GM21381 (cell line): ENCODE measurements at regions not wholly inside any gene's neighbourhood (a gene's known extent, or its start where the extent isn't known, plus 50 kb on each side); places are given as distances from the start of the nearest gene placed in this dataset.

Source experiments
- ATAC-seq: cut with Tn5 transposase; IDR thresholded peaks from one replicate; pipeline ENCODE4 v1.9.1; 2021; ENCODE audit warnings: mild to moderate bottlenecking, moderate library complexity; ENCODE audit not compliant: unreplicated experiment

DNA sequence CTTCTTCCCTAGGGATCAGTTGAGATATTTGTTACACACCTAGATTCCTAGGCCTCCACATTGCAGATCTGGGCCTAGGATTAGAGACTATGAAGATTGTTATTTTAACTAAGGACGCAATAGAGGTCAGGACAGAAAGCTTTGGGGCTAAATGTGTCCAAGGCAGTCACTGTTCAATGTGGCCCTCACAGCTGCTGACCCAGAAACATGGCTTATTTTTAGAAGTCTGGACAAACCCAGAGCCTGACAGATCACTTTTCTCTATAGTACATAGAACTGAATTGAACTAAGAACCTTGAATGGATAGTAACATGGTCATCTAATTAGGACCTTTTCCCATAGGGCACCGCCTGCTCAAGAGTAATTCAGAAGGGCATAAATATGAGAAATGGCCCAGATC is 146.6 kb upstream of the AUTS2 start:
- ATAC-seq, result no peak

DNA sequence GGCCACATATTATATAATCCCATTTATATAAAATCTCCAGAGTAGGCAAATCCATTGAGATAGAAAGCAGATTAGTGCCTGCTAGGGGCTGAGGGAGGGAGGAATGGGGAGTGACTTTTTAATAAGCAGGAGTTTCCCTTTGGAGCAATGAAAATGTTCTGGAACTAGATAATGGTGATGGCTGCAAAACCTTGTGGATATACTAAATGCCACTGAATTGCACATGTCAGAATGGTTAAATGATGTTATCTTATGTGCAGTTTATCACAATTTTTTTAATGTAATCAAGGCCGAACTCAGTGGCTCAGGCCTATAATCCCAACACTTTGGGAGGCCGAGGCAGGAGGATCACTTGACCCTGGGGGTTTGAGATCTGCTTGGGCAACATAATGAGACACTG is 145.5 kb upstream of the AUTS2 start:
- ATAC-seq, result no peak

DNA sequence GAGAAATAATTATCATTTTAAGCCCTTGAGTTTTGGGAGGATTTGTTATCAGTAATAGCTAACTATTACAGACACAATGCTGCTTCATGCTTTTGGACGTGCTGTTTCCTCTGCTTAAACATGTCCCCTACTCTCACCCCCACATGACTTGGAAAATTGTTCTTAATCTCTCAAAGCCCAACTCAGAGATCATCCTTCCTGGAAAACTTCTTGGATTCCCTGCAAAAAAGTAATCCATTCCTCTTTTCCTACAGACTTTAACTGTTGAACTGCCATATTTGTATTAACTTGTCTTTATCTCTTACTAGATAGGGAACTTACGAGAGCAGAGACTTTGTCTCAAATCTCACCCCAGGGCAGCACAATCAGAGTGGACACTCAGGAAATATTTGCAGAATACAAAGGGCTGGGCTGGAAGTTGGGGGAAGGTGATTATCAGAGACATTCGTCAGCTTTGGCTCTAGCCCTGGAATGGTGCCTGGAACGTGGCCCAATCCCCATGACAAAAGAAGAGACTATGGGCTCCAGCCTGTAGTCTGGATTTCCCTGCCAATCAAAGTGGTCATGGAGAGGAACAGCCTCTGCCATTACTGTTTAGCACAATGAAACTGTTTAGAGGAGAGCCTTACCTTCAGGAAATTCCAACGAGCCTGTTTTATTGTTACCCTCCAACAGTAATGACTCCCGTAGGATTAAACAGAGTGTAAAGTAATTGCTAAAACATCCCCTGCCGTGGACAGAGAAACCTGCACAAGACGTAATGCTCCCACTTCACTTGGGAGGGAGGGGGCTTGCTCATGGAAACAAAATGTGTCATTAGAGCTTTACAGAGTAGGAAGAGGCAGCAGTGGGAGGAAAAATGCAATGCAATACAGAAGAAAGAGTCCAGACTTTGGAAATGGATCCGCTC is 140.4 kb upstream of the AUTS2 start:
- no peak for ATAC-seq

DNA sequence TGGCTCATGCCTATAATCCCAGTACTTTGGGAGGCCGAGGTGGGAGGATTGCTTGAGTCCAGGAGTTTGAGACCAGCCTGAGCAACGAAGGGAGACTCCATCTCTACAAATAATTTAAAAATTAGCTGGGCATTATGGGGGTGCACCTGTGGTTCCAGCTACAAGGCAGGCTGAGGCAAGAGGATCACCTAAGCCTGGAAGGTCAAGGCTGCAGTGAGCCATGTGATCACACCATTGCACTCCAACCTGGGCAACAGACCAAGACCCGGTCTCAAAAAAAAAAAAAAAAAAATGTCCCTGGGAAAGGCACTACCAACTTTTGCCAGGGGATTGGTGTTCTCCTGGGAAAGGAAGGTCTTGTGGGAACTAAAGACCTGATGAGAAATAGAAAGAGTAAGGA is 134.2 kb upstream of the AUTS2 start:
- no peak for ATAC-seq

DNA sequence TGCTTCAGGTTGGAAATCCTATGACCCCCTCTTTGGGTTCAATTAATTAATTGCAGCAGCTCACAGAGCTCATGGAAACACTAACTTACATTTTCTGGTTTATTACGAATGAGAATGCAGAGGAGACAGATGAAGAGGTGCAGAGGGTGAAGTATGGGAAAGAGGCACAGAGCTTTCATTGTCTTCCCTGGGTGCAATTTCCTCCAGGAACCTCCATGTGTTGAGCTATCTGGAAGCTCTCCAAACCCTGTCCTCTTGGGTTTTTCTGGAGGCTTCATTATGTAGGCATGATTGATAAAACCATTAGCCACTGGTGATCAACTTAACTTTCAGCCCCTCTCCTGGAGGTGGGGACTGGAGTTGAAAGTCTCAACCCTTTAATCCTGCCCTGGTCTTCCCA is 133.0 kb upstream of the AUTS2 start:
- no peak for ATAC-seq

DNA sequence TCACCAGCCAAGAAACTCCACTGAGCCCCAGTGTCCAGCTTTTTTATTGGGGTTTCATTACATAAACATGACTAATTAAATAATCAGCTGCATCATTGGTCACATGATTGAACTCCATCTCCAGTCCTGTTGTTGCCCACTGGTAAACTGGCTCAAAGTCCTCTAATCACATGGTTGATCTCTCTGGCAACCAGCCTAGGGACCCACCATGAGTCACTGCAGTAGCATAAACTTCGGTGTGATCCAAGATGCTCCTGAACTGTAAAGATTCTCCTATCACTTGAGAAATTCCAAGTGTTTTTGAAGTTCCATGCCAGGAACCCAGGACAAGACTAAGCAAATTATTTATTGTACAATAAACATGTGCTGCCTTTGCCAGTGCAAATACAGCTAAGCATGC is 130.4 kb upstream of the AUTS2 start:
- no peak for ATAC-seq

DNA sequence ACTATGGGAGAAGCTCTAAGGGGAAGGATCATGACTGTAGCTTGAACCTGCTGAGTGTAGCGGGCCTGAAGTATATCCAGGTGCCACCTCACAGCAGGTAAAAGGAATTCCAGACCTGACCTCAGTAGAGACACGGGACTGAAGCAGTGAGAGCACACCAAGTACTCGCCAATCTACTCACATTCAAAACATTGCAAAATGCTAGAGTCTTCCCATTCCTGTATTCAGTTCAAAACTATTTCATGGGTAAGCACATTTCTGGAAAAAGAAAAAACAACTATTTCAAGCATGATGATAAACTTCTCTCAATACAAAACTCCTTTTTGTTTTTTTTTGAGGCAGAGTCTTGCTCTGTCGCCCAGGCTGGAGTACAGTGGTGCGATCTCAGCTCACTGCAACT is 121.9 kb upstream of the AUTS2 start:
- no peak for ATAC-seq

DNA sequence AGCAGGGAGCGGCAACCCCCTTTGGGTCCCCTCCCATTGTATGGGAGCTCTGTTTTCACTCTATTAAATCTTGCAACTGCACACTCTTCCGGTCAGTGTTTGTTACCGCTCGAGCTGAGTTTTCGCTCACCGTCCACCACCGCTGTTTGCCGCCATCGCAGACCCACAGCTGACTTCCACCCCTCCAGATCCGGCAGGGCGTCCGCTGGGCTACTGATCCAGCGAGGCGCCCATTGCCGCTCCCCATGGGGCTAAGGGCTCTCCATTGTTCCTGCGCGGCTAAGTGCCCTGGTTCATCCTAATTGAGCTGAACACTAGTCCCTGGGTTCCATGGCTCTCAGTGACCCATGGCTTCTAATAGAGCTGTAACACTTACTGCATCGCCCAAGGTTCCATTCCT is 115.6 kb upstream of the AUTS2 start:
- ATAC-seq, result no peak

DNA sequence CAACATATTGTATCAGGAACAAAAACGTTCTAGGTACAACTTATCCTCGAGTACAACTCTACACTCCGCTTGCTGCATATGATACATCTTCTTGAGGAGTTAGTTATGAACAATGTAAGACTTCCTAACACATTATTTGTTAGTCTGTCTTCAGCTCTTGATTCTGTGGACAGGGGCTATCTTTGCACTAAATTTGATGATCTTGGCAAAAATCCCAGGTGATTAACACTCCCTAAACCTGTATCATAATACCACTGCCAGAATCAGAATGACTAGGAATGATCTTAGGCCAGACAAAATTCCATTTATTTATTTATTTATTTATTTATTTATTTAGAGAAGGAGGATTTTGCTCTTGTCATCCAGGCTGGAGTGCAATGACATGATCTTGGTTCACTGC is 108.7 kb upstream of the AUTS2 start:
- no peak for ATAC-seq

DNA sequence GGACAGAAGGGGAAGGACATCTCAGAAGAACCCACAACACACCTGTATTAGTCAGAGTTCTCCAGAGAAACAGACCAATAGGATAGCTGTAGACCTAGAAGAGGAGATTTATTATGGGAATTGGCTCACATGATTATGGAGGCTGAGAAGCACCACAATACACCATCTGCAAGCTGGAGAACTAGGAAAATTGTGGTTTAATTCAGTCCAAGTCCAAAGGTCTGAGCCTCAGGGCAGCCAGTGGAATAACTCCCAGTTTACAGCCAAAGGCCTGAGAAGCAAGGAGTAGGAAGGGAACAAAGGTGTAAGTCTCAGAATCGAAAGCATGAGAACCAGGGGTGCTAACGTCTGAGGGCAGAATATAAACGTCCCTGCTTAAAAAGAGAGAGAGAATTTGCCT is 99.6 kb upstream of the AUTS2 start:
- no peak for ATAC-seq

DNA sequence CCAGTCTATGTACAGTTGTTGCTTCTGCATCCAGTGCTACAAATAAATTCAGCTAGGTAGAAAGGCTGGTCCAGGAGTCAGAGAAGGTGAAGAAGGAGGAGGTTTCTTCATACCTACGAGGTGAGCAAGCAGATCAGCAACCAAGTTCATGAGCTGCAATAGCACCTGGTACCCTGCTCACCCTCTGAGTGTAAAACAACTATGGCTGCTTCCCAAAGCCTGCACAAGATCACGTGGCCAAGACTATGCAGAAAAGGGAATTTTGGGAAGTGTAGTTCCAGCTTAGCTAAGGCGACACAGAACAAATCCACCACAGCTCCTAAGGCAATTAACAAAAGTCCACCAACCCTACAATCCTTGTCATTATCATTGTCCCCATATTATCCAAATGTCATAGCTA is 95.9 kb upstream of the AUTS2 start:
- ATAC-seq, result no peak

DNA sequence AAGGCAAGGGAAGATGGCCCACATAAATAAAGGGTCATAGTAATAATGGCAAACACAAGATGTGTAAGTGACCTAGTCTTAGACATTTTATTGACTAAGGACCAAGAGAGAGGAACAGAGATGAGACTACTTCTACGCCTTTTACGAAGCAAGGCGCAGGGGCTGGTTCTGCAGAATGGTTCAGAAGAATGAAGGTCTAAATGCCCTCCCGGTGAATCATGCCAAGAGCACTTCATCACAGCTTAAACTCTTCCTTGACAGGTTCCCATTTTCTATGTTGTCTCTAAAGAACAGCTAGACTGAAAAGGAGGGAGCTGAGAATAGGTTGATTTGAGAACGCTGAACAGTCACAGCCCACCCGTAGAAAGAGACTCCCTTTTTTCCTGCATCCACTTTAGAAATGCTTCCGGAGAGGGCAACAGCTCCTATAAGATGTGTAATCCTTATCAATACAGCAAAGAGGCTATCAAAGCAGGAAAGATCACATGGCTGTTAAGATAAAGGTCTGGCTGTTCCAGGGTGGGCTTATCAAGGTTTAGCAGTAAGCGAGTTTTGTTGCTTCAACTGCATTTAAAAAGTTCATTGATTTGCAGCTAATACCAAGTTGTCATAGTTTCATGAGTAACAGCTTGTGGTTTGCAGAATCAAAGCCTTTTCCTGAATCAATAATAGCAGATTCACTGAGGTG is 93.4 kb upstream of the AUTS2 start:
- ATAC-seq, result no peak

DNA sequence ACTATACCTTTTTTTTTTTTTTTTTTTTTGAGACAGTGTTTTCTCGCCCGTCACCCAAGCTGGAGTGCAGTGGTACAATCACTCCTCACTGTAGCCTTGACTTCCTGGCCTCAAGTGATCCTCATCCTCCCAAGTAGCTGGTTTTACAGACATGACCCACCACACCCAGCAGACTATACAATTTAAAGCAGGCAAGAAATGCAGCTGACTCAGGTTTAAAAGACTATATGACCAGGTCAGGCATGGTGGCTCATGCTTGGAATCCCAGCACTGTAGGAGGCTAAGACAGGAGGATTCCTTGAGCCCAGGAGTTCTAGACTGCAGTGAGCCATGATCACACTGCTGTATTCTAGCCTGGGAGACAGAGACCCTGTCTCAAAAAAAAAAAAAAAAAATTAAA is 89.5 kb upstream of the AUTS2 start:
- no peak for ATAC-seq

DNA sequence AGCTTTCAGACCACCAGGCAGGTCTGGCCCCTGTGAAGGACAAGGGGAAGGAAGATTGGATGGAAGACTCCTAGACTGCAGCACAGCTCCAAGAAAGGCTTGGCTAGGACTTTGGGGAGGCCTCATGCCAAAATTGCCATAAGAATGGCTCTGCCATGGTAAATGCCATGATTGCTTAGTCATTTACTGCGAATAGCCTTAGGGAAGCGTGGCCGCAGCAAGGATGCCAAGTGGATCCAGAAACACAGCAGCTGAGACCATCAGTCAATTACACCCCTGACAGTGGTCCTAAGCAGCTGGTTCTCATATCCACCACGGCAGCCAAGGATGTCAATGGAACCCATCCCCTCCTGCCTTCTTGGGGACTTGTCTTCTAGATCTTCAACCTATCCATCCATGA is 88.2 kb upstream of the AUTS2 start:
- no peak for ATAC-seq

DNA sequence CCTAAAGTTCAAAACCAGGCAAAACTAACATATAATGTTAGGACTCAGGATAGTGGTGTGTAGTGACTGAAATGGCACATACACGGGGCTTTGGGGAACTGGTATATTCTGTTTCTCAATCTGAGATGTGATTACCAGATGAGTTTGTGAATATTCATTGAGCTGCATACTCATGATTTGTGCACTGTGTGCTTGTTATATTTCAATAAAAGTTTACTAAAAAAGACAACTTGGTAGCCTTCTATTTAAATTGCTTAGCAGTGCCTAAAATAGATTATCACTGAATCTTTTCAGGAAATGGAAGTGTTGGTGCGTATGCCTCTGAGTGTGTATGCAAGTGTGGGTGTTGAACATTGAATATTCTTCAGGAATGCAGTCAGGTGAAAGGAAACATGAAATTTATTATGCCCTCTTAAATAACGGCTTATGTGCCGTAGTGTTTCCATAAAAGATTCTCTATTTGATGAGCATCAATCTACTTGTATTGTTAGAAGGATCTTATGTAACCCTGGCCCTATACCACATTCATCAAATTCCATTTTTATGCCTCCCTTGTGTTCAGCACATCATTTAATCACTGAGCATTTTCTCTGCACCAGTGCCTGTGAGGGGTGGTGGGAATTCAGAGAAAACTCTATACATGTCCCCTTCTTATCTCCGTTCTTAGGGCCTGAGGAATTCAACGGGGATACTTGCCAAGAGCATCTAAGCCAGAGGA is 82.6 kb upstream of the AUTS2 start:
- no peak for ATAC-seq

DNA sequence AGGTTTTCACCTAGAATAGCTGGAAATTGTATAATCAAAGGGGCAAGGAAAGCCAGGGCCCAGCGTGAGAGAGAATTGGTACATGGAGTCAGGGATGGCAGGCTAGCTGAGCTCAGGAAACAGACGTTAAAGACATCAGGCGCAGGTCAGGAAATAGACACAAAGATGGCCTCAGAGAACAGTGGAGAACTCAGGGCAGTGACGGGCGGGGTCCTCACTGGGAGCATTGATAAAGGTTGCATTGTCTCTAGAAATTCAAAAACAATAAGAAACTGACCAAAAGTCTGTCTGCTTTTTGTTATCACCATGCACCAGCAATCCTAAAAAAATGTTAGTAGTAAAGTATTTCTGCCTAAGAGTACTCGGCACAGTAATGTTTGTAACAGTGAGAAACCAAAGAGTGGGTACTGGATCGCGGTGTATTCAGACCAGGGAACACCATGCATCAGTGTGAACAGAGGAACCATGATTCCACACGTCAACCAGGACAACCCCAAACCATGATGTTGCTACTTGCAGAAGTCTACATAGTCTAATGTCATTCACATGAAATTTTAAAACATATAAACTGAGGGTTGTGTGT is 81.9 kb upstream of the AUTS2 start:
- ATAC-seq, result no peak

DNA sequence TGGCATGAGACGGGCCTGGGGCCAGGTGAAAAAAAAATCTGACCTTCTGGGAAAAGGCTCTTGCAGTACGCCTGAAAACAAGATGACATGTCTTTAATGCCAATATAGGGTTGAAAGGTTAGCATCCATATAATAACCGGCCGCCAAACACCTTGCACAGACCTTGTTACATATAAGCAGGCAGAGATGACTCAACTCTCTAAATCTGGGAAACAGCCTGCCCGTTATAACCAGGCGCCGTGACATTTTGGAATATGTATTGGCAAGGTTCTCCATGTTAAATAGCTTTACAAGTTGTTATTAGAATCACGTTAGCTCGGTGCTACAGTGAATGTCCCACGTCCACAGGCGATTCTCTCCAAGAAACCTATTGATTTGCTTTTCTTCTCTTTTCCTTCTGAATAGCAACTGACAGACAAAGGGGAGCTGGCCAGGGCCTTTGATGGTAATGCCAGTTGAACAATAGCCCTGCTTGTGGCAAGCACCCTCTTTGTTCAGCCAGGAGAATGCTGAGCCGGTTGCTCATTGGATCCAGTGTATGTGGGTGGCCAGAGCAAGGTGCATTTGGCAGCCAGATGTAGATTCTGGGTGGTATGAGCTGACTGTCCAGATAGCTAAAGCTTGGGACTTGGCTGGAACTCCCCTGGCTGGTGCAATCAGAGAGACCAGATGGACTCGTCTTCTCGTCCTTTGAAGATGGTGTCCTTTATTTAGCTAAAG is 80.1 kb upstream of the AUTS2 start:
- no peak for ATAC-seq

DNA sequence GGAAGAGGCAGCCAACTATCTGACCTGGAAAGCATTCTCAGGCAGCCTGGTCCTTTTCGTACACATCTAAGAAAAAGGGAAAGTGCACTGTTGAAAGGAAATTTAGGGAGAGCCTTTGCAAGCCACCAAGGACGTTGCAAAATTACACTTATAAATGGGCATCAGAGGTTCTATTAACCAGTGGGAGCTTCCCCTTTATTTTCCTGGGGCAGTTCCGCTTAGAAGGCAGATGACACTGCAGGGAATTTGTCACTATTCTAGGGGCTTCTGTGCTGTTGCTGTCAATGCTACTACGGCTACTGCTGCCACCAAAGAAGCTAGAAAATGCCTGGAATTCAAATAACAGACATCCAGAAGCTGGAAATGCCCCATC is 79.6 kb upstream of the AUTS2 start:
- no peak for ATAC-seq

DNA sequence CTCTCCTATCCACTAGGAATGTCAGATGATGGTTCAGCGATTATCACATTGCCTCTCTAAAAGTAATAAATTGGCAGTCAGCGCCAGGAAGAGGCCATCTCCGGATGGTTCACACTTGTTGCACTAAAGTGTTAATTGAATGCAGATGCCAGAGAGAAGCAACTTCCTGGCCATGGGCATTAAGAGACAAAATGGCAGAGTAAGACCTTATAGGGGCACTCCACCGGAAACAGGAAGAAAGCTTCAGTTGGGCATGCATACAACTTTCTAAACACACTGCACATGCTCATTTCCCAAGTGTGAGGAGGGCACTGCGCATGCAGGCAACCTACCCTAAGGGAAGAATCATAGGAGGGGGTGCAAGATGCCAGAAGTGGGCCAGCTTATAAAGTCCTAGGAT is 71.7 kb upstream of the AUTS2 start:
- no peak for ATAC-seq

DNA sequence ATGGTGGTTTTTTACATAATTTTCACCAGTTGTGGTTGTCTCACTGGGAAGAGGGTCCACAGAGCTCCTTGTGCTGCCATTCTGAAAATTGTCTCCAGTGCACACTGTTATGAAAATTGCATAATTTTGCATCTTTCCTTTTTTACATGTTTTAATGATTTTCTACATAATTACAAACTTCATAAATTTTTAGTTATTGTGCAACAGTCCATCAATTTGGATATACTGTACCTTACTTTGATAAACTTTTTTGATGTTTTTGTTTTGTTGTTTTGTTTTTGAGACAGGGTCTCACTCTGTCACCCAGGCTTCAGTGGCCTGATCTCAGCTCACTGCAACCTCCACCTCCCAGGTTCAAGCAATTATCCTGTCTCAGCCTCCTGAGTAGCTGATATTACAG is 70.6 kb upstream of the AUTS2 start:
- ATAC-seq, result no peak

DNA sequence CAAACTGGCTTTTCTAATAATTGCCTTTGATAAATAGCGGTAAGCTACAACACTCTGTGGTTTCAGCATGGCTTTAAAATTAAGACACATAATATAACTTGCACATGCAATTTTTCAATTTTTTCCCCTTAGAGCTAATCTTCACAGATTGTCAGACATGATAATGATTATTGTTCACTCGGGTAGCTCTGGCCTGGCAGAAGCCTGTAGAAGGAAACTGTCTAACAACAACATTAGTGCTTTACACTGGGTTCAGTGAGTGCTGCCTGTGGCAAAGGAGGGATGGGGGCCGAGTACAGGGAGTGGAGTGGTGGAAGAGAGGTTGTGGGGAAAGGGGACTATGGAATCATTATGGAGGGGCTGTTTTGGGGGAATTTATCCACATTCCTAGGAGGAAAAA is 67.2 kb upstream of the AUTS2 start:
- no peak for ATAC-seq
